ENCODE measurements at regions not wholly inside any gene's neighbourhood (a gene's known extent, or its start where the extent isn't known, plus 50 kb on each side); places are given as distances from the start of the nearest gene placed in this dataset.

DNA sequence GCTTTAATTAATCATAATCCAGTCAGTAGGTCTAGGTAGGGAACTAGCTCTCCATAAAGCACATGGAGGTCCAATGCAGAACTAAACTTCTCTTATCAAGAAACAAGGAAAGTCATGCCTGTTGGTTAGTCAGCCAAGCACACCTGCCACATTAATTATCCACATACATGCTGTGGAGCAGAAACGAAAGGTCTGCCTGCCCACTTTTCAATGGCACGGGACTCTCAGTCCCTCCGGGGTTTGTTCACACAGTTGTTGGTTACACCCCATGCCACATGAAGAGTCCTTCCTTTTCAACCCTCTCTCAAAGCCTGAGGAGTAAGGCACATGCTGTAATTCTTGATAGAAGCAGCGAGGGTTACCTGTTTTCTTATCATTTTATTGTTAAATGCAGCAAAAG lies 1096.4 kb upstream of the MAP3K7 start:
- TF ChIP-seq, protein P1, sequence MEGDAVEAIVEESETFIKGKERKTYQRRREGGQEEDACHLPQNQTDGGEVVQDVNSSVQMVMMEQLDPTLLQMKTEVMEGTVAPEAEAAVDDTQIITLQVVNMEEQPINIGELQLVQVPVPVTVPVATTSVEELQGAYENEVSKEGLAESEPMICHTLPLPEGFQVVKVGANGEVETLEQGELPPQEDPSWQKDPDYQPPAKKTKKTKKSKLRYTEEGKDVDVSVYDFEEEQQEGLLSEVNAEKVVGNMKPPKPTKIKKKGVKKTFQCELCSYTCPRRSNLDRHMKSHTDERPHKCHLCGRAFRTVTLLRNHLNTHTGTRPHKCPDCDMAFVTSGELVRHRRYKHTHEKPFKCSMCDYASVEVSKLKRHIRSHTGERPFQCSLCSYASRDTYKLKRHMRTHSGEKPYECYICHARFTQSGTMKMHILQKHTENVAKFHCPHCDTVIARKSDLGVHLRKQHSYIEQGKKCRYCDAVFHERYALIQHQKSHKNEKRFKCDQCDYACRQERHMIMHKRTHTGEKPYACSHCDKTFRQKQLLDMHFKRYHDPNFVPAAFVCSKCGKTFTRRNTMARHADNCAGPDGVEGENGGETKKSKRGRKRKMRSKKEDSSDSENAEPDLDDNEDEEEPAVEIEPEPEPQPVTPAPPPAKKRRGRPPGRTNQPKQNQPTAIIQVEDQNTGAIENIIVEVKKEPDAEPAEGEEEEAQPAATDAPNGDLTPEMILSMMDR (conservative IDR thresholded peaks at IDR 0.05 in 1 of 2, IDR thresholded peaks at IDR 0.05 in 1 of 2; ENCODE audit: extremely low read depth in 1 of 2, insufficient read depth in 1 of 2, low read depth in 1 of 2, low read length in 2 of 2), result no peak
- no peak for TF ChIP-seq EZH2 (IDR thresholded peaks at IDR 0.05; ENCODE audit: borderline replicate concordance, low read length)

Data from mammary epithelial cell (primary cell).